NCI-H82 treated with DMSO at 0.1 percent for 48 hours (cell line): ENCODE measurements at regions not wholly inside any gene's neighbourhood (a gene's known extent, or its start where the extent isn't known, plus 50 kb on each side); places are given as distances from the start of the nearest gene placed in this dataset.
"Not testable (repeated sequence)": the region's sequence is repeated elsewhere in the genome, so short reads cannot be mapped to it uniquely, and the experiment has no call there.

Source experiments
- DNase-seq: peaks from one replicate; lab custom pipeline; 2025; ENCODE audit not compliant: unreplicated experiment; lab: John Stamatoyannopoulos, UW

DNA sequence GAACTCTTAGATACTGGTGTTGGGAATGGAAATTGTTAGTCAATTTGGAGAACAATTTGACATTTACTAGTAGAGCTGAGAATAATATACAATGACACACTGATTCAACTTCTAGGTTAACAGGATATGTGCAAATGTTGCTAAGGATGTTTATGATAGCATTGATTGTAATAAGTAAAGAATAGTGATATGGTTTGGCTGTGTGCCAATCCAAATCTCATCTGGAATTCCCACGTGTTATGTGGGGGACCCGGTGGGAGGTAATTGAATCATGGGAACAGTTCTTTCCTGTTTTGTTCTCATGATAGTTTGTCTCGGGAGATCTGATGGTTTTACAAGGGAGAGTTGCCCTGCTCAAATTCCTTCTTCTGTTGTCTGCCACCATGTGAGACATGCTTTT is 302.4 kb upstream of the TMPRSS15 start:
- no peak for DNase-seq

DNA sequence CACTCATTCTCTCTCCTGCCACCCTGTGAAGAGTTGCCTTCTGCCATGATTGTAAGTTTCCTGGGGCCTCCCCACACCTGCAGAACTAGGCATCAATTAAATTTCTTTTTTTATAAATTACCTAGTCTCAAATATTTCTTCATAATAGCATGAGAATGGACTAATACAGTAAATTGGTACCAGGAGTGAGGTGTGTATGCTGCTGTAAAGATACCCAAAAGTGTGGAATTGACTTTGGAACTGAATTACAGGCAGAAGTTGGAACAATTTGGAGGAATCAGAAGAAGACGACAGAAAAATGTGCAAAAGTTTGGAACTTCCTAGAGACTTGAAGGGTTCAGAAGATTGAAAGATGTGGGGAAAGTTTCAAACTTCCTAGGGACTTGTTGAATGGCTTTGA is 308.1 kb upstream of the TMPRSS15 start:
- DNase-seq = no peak

DNA sequence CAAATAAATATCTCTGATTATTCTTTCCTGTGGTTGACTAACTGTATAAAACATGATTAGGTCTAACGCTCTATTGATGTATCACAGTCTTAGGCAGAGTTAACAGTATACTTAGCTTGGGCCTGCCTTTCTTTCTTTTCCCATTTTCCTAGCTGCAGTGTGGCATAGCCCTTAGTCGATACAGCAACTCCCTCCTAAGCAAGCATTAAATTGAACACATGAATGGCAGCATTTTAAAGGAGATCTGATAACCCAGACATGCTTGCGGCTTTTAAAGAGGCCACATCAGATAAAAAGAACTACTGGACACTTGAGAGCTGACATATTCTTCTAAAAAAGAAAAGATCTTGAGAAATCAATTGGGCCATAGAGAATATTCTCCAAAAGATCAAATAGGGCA is 312.0 kb upstream of the TMPRSS15 start:
- DNase-seq = no peak

DNA sequence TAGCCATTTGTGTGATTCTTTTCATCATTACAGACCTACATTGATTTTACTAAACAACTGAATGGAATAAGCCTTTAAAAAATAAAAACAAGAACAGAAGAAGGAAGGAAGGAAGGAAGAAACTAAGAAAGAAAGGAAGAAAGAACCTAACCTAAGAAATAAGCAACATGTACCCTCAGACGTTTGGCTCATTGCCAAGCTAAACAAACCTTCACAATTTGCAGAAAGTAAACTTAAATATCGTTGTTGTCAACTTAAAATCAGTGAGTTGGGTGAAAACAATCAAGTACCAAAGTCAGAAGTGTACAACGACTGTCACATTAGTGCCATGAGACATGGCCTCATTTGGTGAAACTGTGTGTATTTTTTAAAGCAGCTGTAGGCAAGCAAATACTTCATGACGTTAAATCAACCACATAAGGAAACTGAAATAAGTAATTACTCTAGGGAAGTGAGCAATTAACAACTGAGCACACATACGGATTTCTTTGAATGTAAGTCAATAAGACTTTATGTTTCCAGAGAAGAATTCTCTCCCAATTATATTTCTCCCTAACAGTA is 313.1 kb upstream of the TMPRSS15 start:
- DNase-seq = no peak

DNA sequence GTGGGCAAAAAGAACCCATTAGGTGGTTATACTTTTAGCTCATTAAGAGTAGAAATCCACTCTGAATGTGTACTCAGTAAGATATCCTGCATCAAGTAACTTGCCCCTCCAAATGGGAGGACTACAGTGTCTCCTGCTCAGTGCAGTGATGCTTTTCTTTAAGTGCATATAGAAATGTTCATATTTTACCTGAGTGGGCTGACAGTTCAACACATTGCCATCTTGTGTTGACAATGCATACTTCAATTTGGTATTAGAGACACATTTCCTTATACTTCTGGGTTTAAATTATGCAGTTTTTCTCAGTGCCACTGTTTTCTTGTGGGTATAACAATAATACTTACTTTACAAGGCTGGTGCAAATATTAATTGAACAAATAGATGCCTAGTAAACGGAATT is 318.6 kb upstream of the TMPRSS15 start:
- no peak for DNase-seq

DNA sequence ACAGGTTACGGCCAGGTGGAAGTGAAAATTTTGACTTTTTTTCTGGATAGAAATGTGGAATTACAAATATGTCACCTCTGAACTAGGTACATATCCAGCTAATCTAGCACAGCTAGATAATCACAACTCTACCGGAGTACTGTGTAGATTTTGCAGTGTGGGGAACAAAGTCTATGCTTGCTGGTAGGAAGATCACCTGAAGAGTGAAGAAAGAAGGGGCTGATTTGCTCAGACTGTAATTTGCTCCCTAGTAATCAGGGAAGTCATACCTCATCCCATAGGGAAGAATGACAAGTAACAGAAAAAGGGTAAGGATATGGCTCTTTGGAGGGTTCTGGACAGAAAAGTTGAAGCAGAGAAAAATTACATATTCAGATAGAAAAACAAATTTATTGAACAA is 319.6 kb upstream of the TMPRSS15 start:
- no peak for DNase-seq

DNA sequence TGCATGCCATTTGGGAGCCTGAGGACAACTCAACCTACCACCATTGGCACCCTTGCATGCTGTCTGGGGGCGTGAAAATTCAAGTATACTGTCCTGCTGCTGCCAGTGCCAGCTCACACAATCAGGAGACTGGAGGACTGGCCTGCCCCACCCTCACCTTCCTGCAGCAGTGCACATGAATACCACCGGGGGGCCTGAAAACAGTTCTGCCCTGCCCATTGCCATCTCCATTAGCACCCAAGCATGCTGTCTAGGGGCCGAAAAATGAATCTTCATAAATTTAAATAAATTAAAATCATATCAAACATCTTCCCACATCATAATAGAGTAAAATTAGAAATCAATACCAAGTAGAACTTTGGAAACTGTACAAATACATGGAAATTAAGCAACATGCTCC is 322.1 kb upstream of the TMPRSS15 start:
- DNase-seq = no peak

DNA sequence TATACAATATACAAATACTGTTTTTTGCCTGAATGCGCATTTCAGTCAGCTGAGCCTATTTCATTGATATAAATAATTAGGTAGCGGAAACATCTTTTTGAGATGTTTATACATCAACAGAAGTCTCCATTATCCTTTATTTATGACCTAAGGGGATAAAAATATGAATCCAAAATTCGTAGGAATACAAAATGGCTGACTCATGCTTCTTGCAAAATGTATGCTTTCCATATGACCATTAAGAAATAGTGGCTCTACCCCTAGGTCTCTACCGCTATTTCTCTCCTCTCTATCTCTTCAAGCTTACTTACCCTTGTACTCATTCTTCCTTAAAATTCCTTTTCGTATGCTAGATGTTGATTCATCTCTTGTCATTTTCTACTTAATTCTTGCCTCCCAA is 338.4 kb upstream of the TMPRSS15 start:
- no peak for DNase-seq

DNA sequence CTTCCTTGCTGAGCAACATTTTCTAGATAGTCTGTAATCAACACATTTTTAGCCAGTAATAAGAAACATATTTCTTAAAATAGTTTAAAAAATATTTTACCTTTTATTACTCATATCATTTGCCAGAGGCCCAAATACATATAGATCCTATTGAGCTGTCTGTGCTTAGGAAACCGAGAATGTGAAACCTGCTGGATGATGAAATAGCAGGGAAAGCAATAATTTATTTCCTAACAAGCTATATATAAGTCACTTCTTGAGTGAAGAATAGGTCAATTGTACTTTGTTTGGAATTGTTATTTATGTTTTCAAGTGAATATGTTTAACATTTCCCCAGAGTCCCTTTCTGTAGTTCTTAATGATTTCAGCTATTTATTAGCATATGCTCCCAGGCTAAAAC is 339.9 kb upstream of the TMPRSS15 start:
- no peak for DNase-seq

DNA sequence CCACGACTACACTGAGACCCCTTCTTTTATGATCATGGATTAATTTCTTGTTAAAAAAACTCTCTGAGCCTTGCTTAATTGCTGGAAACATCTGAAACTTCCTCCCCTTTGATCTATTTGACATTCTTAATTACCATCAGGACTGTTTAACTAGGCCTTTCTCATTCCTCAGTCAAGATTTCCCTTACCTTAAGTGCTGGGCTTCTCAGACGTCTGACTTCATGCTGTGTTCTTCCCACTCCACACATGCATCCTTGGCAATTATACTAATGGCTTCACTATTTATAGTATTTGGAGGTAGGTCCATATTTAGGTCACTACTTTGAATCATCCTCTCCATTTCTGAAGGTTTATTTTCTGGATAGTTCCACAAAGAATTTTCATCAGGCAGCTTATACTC is 341.3 kb upstream of the TMPRSS15 start:
- DNase-seq = no peak

DNA sequence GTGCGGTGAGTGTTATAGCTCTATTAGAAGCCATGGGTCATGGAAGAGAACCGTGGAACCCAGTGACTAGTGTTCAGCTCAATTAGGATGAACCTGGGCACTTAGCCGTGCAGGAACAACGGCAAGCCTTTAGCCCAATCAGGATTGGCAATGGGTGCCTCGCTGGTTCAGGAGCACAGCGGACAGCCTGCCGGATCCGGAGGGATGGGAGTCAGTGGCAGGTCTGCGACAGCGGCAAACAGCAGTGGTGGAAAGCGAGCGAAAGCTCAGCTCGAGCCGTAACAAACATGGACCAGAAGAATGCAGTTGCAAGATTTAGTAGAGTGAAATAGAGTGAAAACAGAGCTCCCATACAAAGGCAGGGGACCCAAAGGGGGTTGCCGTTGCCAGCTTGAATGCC is 349.3 kb upstream of the TMPRSS15 start:
- DNase-seq = not testable (repeated sequence)

DNA sequence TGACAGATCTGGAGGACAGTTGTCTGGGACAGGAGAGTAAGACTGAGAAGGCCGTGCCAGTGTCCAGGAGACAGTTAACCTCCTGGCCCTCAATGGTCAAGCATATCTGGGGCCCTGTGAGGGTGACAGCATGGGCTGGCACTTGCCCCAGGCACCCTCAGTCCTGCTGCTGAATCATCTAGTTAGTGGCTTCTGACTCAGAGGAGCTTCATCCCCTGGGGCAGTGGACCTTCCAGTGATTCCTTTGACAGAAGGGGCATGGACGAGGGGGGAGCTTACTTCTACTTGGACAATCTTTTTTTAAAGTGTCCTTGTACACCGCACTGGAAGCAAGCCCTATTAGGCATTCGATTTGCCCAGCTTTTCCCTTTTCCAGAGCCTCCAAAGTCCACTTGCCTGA is 352.7 kb upstream of the TMPRSS15 start:
- DNase-seq = not testable (repeated sequence)

DNA sequence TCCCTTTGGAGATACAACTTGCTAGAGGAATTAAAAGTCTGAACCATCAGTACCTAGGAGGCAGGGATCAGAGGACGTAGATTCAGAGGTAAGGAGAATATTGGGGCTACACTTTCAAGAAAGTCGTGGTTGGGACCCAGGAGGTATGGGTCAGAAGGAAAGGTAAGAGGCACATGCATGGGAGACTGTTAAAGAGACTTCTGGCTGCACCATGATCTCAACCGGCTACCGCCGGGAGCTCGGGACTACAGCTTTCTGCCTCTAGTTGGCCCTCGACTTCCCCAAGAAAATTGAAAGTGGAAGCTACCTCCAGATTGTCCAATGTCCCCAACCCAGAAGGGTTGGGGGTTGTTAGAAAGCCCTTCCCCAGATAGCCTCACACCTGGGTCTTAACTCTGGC is 355.7 kb upstream of the TMPRSS15 start:
- DNase-seq = no peak

DNA sequence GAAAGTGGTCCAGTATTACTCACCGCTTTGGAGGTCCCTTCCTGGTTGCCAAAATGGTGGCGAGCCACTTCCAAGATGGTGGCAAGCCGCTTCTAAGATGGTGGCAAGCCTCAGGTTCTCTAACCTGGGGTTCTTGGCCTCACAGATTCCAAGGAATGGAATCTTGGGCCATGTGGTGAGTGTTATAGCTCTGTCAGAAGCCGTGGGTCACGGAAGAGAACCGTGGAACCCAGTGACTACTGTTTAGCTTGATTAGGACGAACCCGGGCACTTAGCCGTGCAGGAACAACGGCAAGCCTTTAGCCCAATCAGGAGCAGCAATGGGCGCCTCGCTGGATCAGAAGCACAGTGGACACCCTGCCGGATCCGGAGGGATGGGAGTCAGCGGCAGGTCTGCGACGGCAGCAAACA is 356.2 kb upstream of the TMPRSS15 start:
- no peak for DNase-seq

DNA sequence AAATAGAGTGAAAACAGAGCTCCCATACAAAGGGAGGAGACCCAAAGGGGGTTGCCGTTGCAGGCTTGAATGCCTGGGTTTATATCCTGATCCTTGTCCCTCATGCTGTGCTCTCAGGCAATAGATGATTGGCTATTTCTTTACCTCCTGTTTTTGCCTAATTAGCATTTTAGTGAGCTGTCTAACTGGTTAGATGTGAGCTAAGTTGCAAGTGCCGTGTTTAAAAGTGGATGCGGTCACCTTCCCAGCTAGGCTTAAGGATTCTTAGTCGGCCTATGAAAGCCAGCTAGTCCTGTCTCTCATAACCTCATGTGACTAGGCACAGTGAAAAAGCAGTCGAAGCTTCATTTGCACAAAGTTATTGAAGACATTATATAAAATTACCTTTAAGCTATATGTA is 356.7 kb upstream of the TMPRSS15 start:
- DNase-seq = no peak

DNA sequence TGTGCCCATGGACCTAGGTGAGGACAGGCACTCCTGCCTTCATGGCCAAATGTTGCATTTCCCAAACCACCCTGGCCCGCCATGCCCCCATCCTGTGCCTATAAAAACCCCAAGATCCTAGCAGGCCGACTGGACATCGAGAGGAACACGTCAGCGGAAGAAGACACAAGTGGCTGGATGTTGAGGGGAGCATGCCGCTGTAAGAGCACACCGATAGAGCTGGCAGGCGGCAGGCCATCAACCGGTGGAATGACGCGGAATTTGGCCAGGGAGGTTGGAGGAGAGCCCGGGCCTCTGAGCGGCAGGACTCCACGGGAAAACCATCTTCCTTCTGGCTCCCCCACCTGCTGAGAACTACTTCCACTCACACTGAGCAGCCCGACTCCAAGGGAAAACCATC is 361.1 kb upstream of the TMPRSS15 start:
- no peak for DNase-seq

DNA sequence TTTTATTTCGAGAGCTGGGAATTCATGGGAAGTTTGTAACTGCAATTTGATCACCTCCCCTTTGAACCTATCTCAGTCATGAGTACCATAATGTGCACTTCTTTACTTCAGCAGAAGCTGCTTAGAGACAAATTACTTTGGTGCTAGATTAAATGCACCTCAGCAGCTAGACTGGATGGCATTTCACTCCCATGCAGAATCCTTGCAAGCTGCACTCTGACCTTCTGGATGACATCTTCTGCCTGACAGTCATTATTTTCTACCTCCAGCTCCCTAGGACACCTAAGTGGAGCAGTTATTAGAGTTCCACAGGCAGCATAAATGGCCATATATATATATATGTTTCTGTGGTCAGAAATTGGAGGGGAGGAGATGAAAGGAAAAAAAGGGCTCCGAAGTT is 366.0 kb upstream of the TMPRSS15 start:
- DNase-seq = no peak

DNA sequence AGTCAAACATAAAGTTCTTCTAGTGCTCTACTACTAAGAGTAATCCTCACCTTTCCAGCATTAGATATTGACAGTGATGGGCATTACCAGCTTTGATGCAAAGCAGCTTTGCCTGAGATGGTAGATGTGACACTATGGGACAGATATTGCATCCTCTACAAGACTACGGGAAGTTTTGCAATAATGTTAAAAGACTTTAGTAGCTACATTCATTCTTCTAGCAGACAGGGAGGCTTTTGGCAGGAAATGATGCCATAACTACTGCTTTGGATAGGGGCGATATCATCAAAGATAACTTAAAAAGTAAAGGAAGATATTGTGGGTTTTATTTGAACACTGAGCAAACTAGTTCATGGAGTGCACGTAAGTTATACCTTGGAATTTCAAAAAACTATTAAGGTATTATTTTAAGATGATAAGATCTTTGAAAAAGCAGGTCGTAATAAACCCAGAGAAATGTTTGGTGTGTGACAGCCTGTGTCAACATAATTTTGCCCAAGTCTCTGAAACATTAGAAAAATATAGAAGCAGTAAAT is 368.3 kb upstream of the TMPRSS15 start:
- no peak for DNase-seq

DNA sequence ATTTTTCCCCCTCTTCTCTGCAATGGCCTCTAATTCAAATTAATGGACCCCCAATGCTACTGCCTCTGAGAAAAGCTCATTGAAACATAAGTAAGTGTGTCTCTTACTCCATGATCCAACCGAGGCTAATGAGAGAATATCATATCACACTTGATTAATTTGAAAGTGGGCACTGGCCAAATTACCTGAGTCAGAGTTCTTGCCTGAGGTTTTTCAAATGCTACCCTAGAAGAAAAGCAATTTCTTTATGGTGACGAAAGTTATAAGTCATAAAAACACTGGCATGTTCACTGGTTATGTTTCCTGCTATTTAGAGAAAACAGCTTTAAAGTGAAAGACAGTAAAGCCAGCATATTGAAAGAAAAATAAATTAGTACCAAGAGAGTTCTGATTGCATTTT is 368.8 kb upstream of the TMPRSS15 start:
- no peak for DNase-seq

DNA sequence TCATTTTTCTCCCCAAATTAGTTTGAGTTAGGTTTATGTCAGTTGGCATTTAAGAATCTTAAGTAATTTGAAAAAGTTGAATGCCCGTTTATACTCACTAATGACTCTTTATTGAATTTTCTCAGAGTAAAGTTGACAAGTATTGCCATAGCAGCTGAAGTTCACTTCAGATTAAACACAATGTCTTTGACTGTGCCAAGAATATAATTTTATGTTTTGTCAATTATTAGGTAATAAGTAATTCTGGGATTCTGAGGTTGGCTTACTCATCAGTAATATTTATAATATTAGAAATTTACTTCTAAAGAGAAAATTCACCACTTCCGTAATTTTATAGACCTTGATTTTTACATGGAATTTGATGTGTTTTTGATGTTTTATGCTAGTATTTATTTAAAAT is 369.3 kb upstream of the TMPRSS15 start:
- no peak for DNase-seq

DNA sequence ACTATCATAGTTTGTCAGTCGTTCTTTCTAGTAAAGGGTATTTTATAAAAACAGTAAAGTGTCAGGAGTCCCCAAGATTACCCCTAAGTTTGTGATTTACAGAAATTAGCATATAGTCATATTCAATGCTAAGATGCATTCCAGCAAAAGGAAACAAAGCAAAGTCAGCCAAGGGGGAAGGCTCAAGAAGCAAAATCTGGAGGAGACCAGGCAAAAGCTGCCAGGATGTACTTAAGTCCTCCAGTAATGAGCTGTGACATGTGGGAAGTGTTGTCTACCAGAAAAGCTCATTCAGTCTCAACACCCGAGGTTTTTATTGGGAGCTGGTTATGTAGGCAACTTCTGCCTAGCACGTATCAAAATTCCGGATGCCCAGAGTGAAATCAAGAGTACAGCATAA is 373.4 kb upstream of the TMPRSS15 start:
- DNase-seq = no peak

DNA sequence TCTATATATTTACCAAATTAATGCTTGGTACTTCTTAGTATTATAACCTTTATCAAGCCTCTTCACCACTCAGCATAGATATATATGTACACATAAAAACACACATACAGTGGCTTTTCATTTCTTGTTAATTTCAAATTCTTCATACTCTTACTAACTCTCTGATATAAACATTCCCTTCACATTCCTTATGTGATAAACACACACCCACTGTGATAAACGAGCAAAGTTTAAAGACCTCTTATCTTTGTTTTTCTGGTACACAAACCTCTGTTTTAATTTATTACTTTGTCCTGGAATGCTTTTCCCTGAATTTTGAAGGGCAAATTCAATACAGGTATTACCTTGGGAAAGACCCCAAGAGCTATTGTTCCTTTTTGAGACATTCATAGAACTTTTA is 379.1 kb upstream of the TMPRSS15 start:
- DNase-seq = no peak

DNA sequence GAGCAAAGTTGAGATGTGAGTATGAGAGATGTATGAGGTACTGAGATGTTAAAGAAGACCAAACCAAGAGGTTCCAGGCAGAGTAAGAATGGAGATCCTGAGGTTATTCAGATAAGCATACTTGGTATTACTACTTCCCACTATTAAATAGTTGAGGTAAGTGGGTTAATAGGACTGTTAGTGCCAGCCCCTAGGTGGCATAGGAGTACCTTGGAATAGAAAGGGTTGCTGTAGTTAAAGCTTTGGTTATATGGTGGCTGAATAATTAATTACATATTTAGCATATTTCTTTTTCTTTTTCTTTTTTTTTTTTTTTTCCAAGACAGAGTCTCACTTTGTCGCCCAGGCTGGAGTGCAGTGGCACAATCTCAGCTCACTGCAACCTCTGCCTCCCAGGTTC is 397.9 kb upstream of the TMPRSS15 start:
- DNase-seq = no peak

DNA sequence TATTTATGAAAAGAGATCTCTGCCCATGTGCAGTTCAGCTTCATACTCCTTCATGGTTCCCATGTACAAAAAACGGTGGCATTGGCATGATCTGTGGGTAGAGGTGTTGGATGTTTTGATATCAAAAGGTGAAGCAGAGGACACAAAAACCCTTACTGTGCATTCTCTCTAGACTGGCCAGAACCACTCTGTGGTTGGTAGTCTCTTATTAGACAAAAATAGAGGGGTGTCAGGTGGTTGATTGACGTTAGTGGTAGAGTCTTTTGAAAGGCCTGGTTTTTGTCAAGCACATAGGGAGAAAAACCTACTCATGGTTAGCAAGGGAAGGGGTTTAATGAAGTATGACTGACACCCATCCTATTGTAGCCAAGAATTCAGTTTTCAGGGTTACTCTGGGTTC is 400.0 kb upstream of the TMPRSS15 start:
- DNase-seq = no peak
